Aorta (tissue), 5 donors: ENCODE measurements at regions not wholly inside any gene's neighbourhood (a gene's known extent, or its start where the extent isn't known, plus 50 kb on each side); places are given as distances from the start of the nearest gene placed in this dataset.

Source experiments
- ATAC-seq: fragments of 200-7000 bp; cut with Tn5 transposase; one replicate; pipeline ENCODE4 v1.9.1; 2022; ENCODE audit warnings: moderate library complexity; ENCODE audit not compliant: low FRiP score
- DNase-seq, 2 donors: peaks; one replicate each; pipeline ENCODE4 v3.0.0-alpha.2; 2020
- H3K27ac ChIP-seq, 2 donors: one replicate each; pipeline ENCODE4 v1.5.1; 2013; ENCODE audit warnings: low read length in 2 of 2, mild to moderate bottlenecking in 2 of 2, moderate library complexity in 2 of 2, control low read depth in 1 of 2, inconsistent platforms in 1 of 2, low read depth in 1 of 2
- H3K27me3 ChIP-seq, 2 donors: one replicate each; pipeline ENCODE4 v1.6.1; 2013; ENCODE audit warnings: control low read depth in 1 of 2, low read length in 1 of 2, mild to moderate bottlenecking in 1 of 2, moderate library complexity in 1 of 2; ENCODE audit not compliant: insufficient read depth in 2 of 2, control insufficient read depth in 1 of 2
- H3K36me3 ChIP-seq, 2 donors: one replicate each; pipeline ENCODE4 v1.6.1; 2013; ENCODE audit warnings: control low read depth in 1 of 2, low read length in 1 of 2, mild to moderate bottlenecking in 1 of 2; ENCODE audit not compliant: insufficient read depth in 2 of 2, control insufficient read depth in 1 of 2
- H3K4me1 ChIP-seq, 2 donors: one replicate each; pipeline ENCODE4 v1.6.1; 2013; ENCODE audit warnings: low read length in 2 of 2, control low read depth in 1 of 2, mild to moderate bottlenecking in 1 of 2, moderate library complexity in 1 of 2; ENCODE audit not compliant: insufficient read depth in 2 of 2, control insufficient read depth in 1 of 2
- H3K4me3 ChIP-seq, 2 donors: one replicate each; pipeline ENCODE4 v1.5.1; 2013; ENCODE audit warnings: low read length in 2 of 2, control low read depth in 1 of 2, mild to moderate bottlenecking in 1 of 2
- H3K9me3 ChIP-seq: one replicate; pipeline ENCODE4 v1.6.1; 2013; ENCODE audit warnings: mild to moderate bottlenecking, low read length; ENCODE audit not compliant: control insufficient read depth
- WGBS, 2 donors: extraction: QIAGEN DNeasy Blood & Tissue Kit; methylation state at CpG; one replicate each; pipeline ENCODE4 v1.1.7; 2013; 5-methylcytosine and 5-hydroxymethylcytosine counted together
- intact Hi-C, 2 donors: fragments of 100-400 bp; cut with DNase I; formaldehyde crosslinking; loops; one replicate each; pipeline versions ENCODE4 v1.14.2 to v1.15.0; 2022
- donor health status: healthy with polysubstance abuse.
- donor health status: Bipolar disorder and iron deficiency.
- donor health status: DM: no; HTN: no; CAD: no.
- donor health status: DM: no; HTN: no; CAD: no.
- donor health status: DM: yes; HTN: yes; CAD: no.

DNA sequence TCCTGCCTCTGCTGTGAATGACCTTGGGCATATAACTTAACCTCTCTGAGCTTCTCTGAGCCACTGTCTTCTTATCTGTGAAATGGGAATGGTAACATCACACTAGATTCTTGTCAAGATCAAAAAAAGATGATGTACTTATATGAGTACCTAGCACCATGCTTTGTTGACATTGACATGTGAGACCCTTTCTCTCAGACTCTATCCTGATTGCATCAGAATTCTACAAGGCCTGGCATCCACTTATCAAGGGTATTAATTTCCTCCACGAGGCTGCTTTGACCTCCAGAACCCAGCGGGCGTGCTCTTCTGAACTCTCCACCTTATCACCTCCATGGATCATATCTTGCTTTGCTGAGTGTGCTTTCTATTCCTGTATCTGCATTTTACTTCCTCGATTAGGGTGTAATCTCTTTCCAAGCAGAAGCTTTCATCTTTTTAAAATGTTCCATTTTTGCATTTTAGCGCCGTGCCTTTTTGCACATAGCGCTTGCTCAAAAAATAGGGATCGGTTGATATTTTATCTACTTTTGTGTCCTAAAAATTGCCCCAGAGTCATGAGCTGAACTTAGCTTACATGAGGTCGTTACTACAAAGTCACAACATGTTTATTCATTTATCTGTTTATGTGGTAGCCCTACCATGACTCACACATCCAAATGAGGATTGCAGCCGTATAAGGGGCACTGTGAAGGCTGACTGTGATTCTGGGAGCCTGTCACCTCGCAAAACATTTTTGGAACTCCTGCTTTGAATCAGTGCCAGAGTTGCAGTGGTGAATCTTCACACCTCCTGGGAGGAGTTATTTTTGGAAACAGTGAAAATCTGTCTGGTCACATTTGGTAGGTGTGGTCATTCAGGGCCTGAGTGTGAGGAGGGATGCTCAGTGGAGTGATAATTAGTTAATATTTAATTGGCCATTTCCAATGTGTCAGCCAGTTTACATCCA lies 63.2 kb downstream of the IER5 start:
- Histone ChIP-seq H3K36me3 (no peaks in the 10 kb centered on the region), H3K9me3 (no peaks in the 10 kb centered on the region), H3K27ac (no peak overlapping the region), H3K4me3 (no peak overlapping the region), H3K27me3 (no peaks in the 10 kb centered on the region), H3K4me1 (peaks cover 0 to 6% of the 10 kb centered on the region in 2 donors)
- intact Hi-C loops, result loop anchor here (10.0 kb wide), 2 partner anchors 617 to 627 kb away; no protein-coding TSS in a partner anchor
- 77 to 80% methylated on average over 11 of the region's 11 CpGs for WGBS, 2 donors
- DNase-seq (no peak), ATAC-seq (no peak)

DNA sequence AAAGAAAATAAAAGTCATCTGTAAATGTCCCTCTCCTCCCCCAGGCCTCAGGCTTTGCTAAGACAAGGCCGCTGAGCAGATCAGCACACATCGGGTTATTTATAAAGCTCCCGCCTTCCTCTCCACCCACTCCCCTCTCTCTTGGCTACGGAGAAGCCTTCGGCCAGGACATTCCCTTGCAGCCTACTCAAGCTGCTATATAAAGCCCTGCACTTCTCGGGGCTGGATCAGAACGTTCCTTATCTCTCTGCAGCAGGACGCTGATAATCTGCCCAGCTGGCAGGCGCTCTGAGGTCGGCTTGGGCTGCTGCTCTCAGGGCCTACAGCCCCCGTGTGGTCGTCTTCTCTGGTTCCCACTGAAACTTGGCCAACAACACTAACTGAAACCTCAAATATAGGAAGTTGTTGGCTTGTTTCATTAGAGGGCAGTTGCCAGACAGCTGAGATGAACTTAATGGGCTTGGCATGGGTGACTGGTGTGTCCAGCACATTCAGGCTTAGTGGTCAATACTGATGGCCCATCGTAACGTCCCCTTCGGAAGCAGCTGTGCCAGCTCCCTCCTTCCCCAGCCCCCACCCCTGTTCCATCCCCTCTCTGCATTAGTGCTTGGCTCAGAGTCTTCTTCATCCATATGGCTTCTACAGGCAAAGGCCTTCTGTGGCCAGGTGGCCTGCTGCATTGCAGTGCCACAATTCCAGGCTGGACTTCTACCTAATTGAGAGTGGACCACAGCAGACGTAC lies 64.6 kb downstream of the IER5 start:
- Histone ChIP-seq H3K27me3 (no peaks in the 10 kb centered on the region), H3K4me3 (no peak overlapping the region), H3K36me3 (no peaks in the 10 kb centered on the region), H3K9me3 (no peaks in the 10 kb centered on the region), H3K4me1 (peaks cover 0 to 6% of the 10 kb centered on the region in 2 donors), H3K27ac (peak overlapping the region; percentile 73 to 98)
- WGBS, 2 donors, result 1 to 2% methylated on average over 16 of the region's 16 CpGs
- intact Hi-C loops, result loop anchor here (10.0 kb wide), 2 partner anchors 618 to 628 kb away; no protein-coding TSS in a partner anchor
- DNase-seq, result peak; percentile 87 to 92
- peak; percentile 95 for ATAC-seq

DNA sequence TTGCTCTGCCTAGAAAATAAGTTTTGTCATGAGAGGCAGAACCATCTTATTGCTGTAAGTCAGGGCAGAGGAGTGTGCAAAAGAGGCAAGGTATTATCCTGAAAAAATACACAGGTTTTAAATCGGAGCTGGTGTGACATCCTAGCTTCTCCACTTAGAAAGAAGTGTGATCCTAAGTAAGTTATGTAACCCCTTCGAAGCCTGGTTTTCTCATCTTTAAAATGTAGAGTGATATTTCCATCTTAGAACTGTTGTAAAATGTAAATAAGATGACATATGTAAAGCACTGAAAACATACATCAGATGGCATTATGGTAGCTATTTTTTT lies 65.1 kb downstream of the IER5 start:
- H3K4me3 ChIP-seq, result no peak overlapping the region
- H3K4me1 ChIP-seq, result peaks cover 0 to 6% of the 10 kb centered on the region in 2 donors
- H3K36me3 ChIP-seq, result no peaks in the 10 kb centered on the region
- no peak for ATAC-seq
- intact Hi-C loops, result loop anchor here (10.0 kb wide), 2 partner anchors 619 to 629 kb away; no protein-coding TSS in a partner anchor
- no peaks in the 10 kb centered on the region for H3K27me3 ChIP-seq
- DNase-seq, result no peak
- 55 to 65% methylated on average over 2 of the region's 2 CpGs for WGBS, 2 donors
- H3K27ac ChIP-seq, result peak overlapping the region in 1 of 2 donors; percentile 98
- H3K9me3 ChIP-seq, result no peaks in the 10 kb centered on the region

DNA sequence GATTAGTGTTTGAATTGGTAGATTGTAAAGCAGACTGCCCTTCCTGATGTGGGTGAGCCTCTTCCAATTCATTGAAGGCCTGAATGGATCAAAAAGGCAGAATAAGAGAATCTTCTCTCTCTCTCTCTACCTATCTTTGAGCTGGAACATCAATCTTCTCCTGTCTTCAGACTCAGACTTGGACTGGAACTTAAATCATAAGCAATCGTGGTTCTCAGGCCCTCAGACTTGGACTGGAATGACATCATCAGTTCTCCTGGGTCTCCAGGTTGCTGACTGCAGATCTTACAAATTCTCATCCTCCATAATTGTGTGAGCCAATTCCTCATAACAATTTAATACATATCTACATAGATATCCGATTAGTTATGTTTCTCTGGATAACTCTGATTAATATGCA lies 66.8 kb downstream of the IER5 start:
- ATAC-seq (no peak), DNase-seq (no peak)
- intact Hi-C loops, result loop anchor here (10.0 kb wide), 2 partner anchors 621 to 631 kb away; no protein-coding TSS in a partner anchor
- peaks cover 0 to 6% of the 10 kb centered on the region in 2 donors for H3K4me1 ChIP-seq
- H3K4me3 ChIP-seq, result no peak overlapping the region
- WGBS, 2 donors, result 48 to 55% methylated on average over 2 of the region's 2 CpGs
- H3K27me3 ChIP-seq, result no peaks in the 10 kb centered on the region
- no peaks in the 10 kb centered on the region for H3K9me3 ChIP-seq
- no peak overlapping the region for H3K27ac ChIP-seq
- H3K36me3 ChIP-seq, result no peaks in the 10 kb centered on the region

GRCh38 chr1:181159451-181160140 lies 71.1 kb downstream of the IER5 start:
- no peaks in the 10 kb centered on the region for H3K4me1 ChIP-seq
- H3K27ac ChIP-seq, result no peak overlapping the region
- no peak overlapping the region for H3K4me3 ChIP-seq
- intact Hi-C loops, result loop anchor here (5.0 to 10.0 kb wide), 3 partner anchors 277 to 635 kb away; no protein-coding TSS in a partner anchor
- peak; percentile 37 for ATAC-seq
- 69 to 70% methylated on average over 10 of the region's 10 CpGs for WGBS, 2 donors
- no peaks in the 10 kb centered on the region for H3K9me3 ChIP-seq
- no peaks in the 10 kb centered on the region for H3K27me3 ChIP-seq
- no peaks in the 10 kb centered on the region for H3K36me3 ChIP-seq
- DNase-seq, result no peak

GRCh38 chr1:181160322-181160721 lies 71.8 kb downstream of the IER5 start:
- Histone ChIP-seq H3K4me3 (no peak overlapping the region), H3K36me3 (no peaks in the 10 kb centered on the region), H3K27ac (no peak overlapping the region), H3K9me3 (no peaks in the 10 kb centered on the region), H3K4me1 (no peaks in the 10 kb centered on the region), H3K27me3 (no peaks in the 10 kb centered on the region)
- ATAC-seq (no peak), DNase-seq (no peak)
- intact Hi-C loops, result loop anchor here in 1 of 2 donors (5.0 kb wide), 1 partner anchor 278 kb away; no protein-coding TSS in a partner anchor
- WGBS, 2 donors, result 85 to 92% methylated on average over 3 of the region's 3 CpGs

DNA sequence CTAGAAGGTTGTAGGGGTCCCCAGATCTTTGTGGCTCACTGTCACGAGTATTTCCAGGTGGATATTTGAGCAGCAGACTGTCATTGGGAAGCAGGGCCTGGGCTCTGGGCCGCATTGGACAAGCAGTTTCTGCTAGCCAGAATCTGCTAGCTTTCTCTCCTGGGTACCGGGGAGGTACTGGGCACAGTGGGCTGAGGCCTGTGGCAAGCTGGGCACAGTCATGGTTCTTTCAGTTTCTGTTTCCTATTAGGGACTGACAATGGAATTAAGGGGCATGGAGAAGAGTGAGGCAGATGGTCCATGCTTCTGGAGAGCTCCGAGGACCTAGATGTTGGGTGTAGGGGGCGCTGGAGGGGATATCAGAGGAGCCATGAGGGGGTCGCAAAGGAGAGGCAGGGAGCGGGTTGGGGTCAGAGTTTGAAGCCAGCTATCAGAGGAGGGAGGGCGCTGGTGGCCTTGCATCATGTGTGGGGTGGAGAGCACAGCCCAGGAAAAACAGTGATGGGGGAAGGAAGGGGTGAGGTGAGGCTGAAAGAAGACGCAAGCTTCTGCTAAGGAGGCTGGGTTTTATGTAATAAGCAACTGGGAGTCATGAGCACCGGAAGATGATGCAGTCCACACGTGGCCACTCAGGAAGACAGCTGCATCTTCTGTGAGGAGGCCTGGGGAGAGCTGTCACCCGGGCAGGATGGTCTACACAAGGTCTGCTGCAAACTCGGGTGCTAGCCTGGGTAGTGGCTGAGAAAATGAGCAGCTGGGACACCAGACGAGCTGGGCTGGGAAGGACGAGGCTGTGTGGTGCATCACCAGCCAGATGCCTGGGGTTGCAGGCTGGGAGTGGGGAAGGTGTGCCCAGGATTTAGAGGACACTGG lies 72.7 kb downstream of the IER5 start:
- no peaks in the 10 kb centered on the region for H3K4me1 ChIP-seq
- no peak overlapping the region for H3K4me3 ChIP-seq
- no peaks in the 10 kb centered on the region for H3K27me3 ChIP-seq
- ATAC-seq (no peak), DNase-seq (no peak)
- H3K36me3 ChIP-seq, result no peaks in the 10 kb centered on the region
- no peaks in the 10 kb centered on the region for H3K9me3 ChIP-seq
- no peak overlapping the region for H3K27ac ChIP-seq
- 94% methylated on average over 15 of the region's 15 CpGs for WGBS, 2 donors
- intact Hi-C loops, result loop anchor here in 1 of 2 donors (5.0 kb wide), 1 partner anchor 279 kb away; no protein-coding TSS in a partner anchor
